A673 (cell line): ENCODE measurements at regions not wholly inside any gene's neighbourhood (a gene's known extent, or its start where the extent isn't known, plus 50 kb on each side); places are given as distances from the start of the nearest gene placed in this dataset.

Experiments
- BruUV-seq: library from RNA; stranded (reverse); fragments of 400-500 nt; replicated peaks from 2 replicates; lab custom pipeline; 2021; lab: Mats Ljungman, UMichigan
- CTCF ChIA-PET: fragments of 300-600 bp; sonication (Branson Sonifier 250); formaldehyde crosslinking; loops from one replicate; lab custom pipeline; 2022; ENCODE audit warnings: antibody characterized with exemption; lab: Charles Lee
- POLR2A ChIA-PET: fragments of 300-600 bp; sonication (Branson Sonifier 250); formaldehyde crosslinking; loops from one replicate; lab custom pipeline; 2022; ENCODE audit warnings: antibody characterized with exemption; ENCODE audit not compliant: low non-redundant PET; lab: Charles Lee
- DNase-seq: peaks from one replicate; pipeline ENCODE4 v3.0.0-alpha.2; 2015; ENCODE audit warnings: low spot score
- H3K27ac ChIP-seq: fragments of 200-600 bp; sonication (generic); 2 replicates; pipeline ENCODE4 v1.5.1; 2016; ENCODE audit warnings: mixed run types, low read depth, mild to moderate bottlenecking, mixed read lengths, antibody characterized with exemption, low read length; ENCODE audit not compliant: poor library complexity, severe bottlenecking
- H3K27me3 ChIP-seq: fragments of 200-600 bp; sonication (generic); replicated peaks from 2 replicates; pipeline ENCODE4 v1.6.1; 2017; ENCODE audit warnings: mixed run types, low read depth, mild to moderate bottlenecking, mixed read lengths, antibody characterized with exemption, low read length; ENCODE audit not compliant: insufficient read depth, poor library complexity
- H3K36me3 ChIP-seq: fragments of 200-600 bp; sonication (generic); 2 replicates; pipeline ENCODE4 v1.6.1; 2016; ENCODE audit warnings: mixed run types, mild to moderate bottlenecking, mixed read lengths, antibody characterized with exemption, low read length; ENCODE audit not compliant: insufficient read depth, poor library complexity, severe bottlenecking
- H3K4me1 ChIP-seq: fragments of 200-600 bp; sonication (generic); 2 replicates; pipeline ENCODE4 v1.6.1; 2017; ENCODE audit warnings: mixed run types, mild to moderate bottlenecking, mixed read lengths, antibody characterized with exemption, low read length; ENCODE audit not compliant: insufficient read depth, poor library complexity, severe bottlenecking
- H3K4me3 ChIP-seq: fragments of 200-600 bp; sonication (generic); 2 replicates; pipeline ENCODE4 v1.5.1; 2016; ENCODE audit warnings: low read depth, mixed run types, mild to moderate bottlenecking, mixed read lengths, low read length; ENCODE audit not compliant: poor library complexity, severe bottlenecking
- H3K9me3 ChIP-seq: fragments of 200-600 bp; sonication (generic); 2 replicates; pipeline ENCODE4 v1.6.1; 2016; ENCODE audit warnings: mixed run types, low read depth, mild to moderate bottlenecking, mixed read lengths, antibody characterized with exemption, low read length; ENCODE audit not compliant: poor library complexity, severe bottlenecking
- EZH2 ChIP-seq: fragments of 200-600 bp; sonication (generic); IDR thresholded peaks from 2 replicates; pipeline ENCODE4 v1.6.1; 2017; ENCODE audit warnings: borderline replicate concordance, low read depth, mild to moderate bottlenecking, mixed read lengths, antibody characterized with exemption, low read length; ENCODE audit not compliant: poor library complexity, severe bottlenecking
- intact Hi-C: fragments of 100-400 bp; cut with micrococcal nuclease; formaldehyde crosslinking; loops from one replicate; pipeline ENCODE4 v1.10.0; 2022; ENCODE audit not compliant: unreplicated experiment
- TF ChIP-seq, protein P1 (sequence below): fragments of 300-800, 200-600 bp; sonication (generic); conservative IDR thresholded peaks from 2 replicates; pipeline ENCODE4 v1.5.1; 2017; ENCODE audit warnings: low read depth, mild to moderate bottlenecking, antibody characterized with exemption, low read length, moderate library complexity, mixed read lengths

DNA sequence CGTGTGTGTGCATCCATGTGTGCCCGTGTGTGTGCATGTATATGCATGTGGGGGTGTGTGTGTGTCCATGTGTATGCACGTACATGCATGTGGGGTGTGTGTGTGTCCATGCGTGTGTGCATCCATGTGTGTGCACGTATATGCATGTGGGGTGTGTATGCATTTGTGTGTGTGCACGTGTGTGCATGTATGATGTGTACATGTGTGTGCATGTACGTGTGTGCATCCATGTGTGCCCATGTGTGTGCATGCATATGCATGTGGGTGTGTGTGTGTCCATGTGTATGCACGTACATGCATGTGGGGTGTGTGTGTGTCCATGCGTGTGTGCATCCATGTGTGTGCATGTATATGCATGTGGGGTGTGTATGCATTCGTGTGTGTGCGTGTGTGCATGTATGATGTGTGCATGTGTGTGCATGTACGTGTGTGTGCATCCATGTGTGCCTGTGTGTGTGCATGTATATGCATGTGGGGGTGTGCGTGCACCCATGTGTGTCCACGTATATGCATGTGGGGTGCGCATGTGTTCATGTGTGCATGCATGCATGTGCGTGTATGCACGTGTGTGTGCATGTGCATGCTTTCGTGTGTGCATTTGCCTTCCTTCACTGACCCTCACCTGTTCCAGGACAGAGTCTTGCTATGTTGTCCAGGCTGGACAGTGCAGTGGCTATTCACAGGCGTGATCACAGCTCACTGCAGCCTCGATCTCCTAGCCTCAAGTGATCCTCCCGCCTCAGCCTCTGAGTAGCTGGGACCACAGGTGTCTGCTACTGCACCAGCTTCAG, 129.6 kb upstream of the TNRC6C start:
- Histone ChIP-seq H3K36me3 (no peaks in the 10 kb centered on the region), H3K27me3 (no peaks in the 10 kb centered on the region), H3K9me3 (no peaks in the 10 kb centered on the region), H3K27ac (no peak overlapping the region), H3K4me3 (no peak overlapping the region), H3K4me1 (peaks cover 33% of the 10 kb centered on the region)
- TF ChIP-seq, protein P1, sequence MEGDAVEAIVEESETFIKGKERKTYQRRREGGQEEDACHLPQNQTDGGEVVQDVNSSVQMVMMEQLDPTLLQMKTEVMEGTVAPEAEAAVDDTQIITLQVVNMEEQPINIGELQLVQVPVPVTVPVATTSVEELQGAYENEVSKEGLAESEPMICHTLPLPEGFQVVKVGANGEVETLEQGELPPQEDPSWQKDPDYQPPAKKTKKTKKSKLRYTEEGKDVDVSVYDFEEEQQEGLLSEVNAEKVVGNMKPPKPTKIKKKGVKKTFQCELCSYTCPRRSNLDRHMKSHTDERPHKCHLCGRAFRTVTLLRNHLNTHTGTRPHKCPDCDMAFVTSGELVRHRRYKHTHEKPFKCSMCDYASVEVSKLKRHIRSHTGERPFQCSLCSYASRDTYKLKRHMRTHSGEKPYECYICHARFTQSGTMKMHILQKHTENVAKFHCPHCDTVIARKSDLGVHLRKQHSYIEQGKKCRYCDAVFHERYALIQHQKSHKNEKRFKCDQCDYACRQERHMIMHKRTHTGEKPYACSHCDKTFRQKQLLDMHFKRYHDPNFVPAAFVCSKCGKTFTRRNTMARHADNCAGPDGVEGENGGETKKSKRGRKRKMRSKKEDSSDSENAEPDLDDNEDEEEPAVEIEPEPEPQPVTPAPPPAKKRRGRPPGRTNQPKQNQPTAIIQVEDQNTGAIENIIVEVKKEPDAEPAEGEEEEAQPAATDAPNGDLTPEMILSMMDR, result no peak
- no peak for TF ChIP-seq EZH2
- no peak for DNase-seq
- intact Hi-C loops, result no loop called here
- ChIA-PET POLR2A (no interaction called here), CTCF (no interaction called here)
- BruUV-seq, result no TSS peak

DNA sequence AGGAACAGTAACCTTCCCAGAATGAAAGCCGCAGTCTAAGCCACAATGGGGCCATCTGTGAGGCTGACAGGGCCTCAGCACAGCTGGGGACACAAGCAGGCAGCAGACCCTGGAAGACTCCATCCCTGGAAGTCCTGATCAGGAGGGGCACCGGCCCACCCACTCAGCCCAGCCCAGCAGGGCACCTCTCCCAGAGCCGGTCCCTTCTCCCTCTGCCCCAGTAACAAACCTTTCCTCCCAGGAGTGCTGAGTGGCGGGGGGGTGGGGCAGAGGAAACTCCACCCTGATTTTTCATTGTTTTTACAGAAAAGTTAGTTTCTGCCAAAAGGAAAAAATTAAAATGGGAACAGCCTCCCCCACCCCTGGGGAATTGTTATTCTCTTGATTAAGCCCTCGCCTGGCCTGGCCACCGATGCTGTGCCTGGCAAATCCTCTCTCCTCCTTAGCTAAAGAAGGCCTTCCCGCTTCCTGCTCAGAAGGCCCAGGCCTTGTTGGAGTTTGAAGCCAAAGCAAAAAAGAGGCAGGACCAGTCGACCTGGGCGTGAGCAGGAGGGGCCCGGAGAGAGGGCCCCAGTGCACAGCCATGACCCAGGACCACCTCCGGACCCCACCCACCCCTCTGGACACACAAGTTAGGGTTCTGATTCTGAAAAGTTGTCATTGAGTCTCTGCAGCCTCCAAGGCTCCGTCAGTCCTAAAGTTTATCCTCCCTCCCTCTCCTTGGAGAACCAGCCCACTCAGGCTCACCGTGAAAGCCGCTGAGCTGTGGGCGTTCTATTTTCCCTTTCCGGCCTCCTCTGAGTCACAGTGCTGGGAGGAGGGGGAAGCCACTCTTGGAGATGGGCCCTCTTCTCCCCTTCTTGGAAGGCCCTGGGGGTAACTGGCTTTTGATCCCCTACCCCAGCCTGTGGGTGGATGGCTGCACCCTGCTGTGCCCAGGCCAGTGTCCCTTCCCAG, 128.4 kb upstream of the TNRC6C start:
- POLR2A ChIA-PET, result no interaction called here
- BruUV-seq, result no TSS peak
- no peak overlapping the region for H3K4me3 ChIP-seq
- H3K9me3 ChIP-seq, result no peaks in the 10 kb centered on the region
- H3K4me1 ChIP-seq, result peaks cover 44% of the 10 kb centered on the region
- CTCF ChIA-PET, result no interaction called here
- H3K36me3 ChIP-seq, result no peaks in the 10 kb centered on the region
- TF ChIP-seq, protein P1, result no peak
- no peak for TF ChIP-seq EZH2
- peak overlapping the region; percentile 78 for H3K27ac ChIP-seq
- H3K27me3 ChIP-seq, result no peaks in the 10 kb centered on the region
- peak; percentile 90 for DNase-seq
- intact Hi-C loops, result no loop called here

DNA sequence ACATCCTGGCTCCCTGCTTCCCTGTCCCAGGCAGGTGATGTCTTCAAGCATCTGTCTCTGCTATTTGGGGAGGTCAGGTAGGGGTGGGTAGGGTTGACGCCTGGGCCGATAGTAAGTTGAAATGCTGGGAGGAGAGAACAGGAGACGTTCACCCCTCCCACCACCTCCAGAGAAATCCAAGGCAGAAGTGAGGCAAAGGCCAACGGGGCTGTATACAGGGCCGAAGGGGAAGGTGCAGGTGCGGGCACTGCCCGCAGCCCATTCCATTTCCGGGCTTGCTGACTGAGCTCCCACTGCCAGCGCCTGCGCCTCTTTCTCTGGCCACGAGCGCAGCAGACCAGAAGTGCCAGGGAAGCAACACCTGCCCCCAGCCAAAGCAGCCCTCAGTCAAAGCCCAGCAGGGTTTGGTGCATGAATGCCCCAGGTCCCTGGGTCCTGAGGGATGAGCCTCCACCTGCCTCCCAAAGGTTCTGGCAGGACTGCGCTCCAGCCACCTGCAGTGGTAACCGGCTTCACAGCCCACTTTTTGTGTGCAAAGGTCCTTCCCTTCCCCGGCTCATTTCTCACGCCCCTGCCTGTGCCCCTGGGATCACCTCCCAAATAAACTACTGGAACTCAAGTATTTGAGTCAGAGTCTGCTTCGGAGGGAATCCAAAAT, 127.6 kb upstream of the TNRC6C start:
- peak overlapping the region; percentile 78 for H3K27ac ChIP-seq
- no peak overlapping the region for H3K4me3 ChIP-seq
- CTCF ChIA-PET, result no interaction called here

More for the DNA sequence above, 127.6 kb upstream of the TNRC6C start:
- no peaks in the 10 kb centered on the region for H3K27me3 ChIP-seq
- no TSS peak for BruUV-seq
- POLR2A ChIA-PET, result no interaction called here
- intact Hi-C loops, result no loop called here
- no peak for TF ChIP-seq EZH2
- TF ChIP-seq, protein P1, result no peak
- no peaks in the 10 kb centered on the region for H3K36me3 ChIP-seq
- H3K4me1 ChIP-seq, result peaks cover 44% of the 10 kb centered on the region
- H3K9me3 ChIP-seq, result no peaks in the 10 kb centered on the region
- DNase-seq, result no peak
